ENCODE measurements at regions not wholly inside any gene's neighbourhood (a gene's known extent, or its start where the extent isn't known, plus 50 kb on each side); places are given as distances from the start of the nearest gene placed in this dataset.

- Histone ChIP-seq H3K4me1 (ENCODE audit: control insufficient read depth, low read length) (no peaks in the 10 kb centered on the region), H3K27ac (ENCODE audit: low read depth, low read length) (no peak overlapping the region), H4K20me1 (ENCODE audit: control insufficient read depth, insufficient read depth, low read depth, low read length) (no peaks in the 10 kb centered on the region), H3K36me3 (ENCODE audit: control insufficient read depth, low read length) (no peaks in the 10 kb centered on the region), H3K4me2 (ENCODE audit: low read length) (no peak overlapping the region), H3K9me2 (replicated peaks; ENCODE audit: control insufficient read depth, low read length) (no peaks in the 10 kb centered on the region), H3K9me3 (ENCODE audit: control insufficient read depth, insufficient read depth, low read length) (no peaks in the 10 kb centered on the region), H3K79me2 (ENCODE audit: control insufficient read depth, low read length) (no peaks in the 10 kb centered on the region), H3K4me3 (ENCODE audit: low read length) (no peak overlapping the region), H3F3A (ENCODE audit: control insufficient read depth, insufficient read depth) (no peaks in the 10 kb centered on the region), H3K27me3 (ENCODE audit: control insufficient read depth, low read length) (no peaks in the 10 kb centered on the region)
- TF ChIP-seq CTCF (IDR thresholded peaks at IDR 0.05; ENCODE audit: low read depth, low read length, poor library complexity, severe bottlenecking) (no peak), EZH2phosphoT487 (IDR thresholded peaks at IDR 0.05; ENCODE audit: borderline replicate concordance, low read length) (no peak)
Observed at GRCh38 chr4:23105759-23106370, 413.1 kb downstream of the GBA3 start.

- H4K20me1 ChIP-seq (ENCODE audit: control insufficient read depth, insufficient read depth, low read depth, low read length): no peaks in the 10 kb centered on the region
- H3K4me2 ChIP-seq (ENCODE audit: low read length): no peak overlapping the region
- no peaks in the 10 kb centered on the region for H3F3A ChIP-seq (ENCODE audit: control insufficient read depth, insufficient read depth)
- H3K27me3 ChIP-seq (ENCODE audit: control insufficient read depth, low read length): no peaks in the 10 kb centered on the region
- no peaks in the 10 kb centered on the region for H3K9me3 ChIP-seq (ENCODE audit: control insufficient read depth, insufficient read depth, low read length)
- H3K4me3 ChIP-seq (ENCODE audit: low read length): no peak overlapping the region
- H3K79me2 ChIP-seq (ENCODE audit: control insufficient read depth, low read length): no peaks in the 10 kb centered on the region
- no peaks in the 10 kb centered on the region for H3K4me1 ChIP-seq (ENCODE audit: control insufficient read depth, low read length)
- no peak for TF ChIP-seq CTCF (IDR thresholded peaks at IDR 0.05; ENCODE audit: low read depth, low read length, poor library complexity, severe bottlenecking)
- no peak for TF ChIP-seq EZH2phosphoT487 (IDR thresholded peaks at IDR 0.05; ENCODE audit: borderline replicate concordance, low read length)
- no peaks in the 10 kb centered on the region for H3K36me3 ChIP-seq (ENCODE audit: control insufficient read depth, low read length)
- H3K9me2 ChIP-seq (replicated peaks; ENCODE audit: control insufficient read depth, low read length): no peaks in the 10 kb centered on the region
- H3K27ac ChIP-seq (ENCODE audit: low read depth, low read length): no peak overlapping the region
Observed at GRCh38 chr4:23097251-23097650, 404.5 kb downstream of the GBA3 start.

- H3K36me3 ChIP-seq (ENCODE audit: control insufficient read depth, low read length): no peaks in the 10 kb centered on the region
- no peaks in the 10 kb centered on the region for H4K20me1 ChIP-seq (ENCODE audit: control insufficient read depth, insufficient read depth, low read depth, low read length)
- no peaks in the 10 kb centered on the region for H3K79me2 ChIP-seq (ENCODE audit: control insufficient read depth, low read length)
- H3K9me3 ChIP-seq (ENCODE audit: control insufficient read depth, insufficient read depth, low read length): no peaks in the 10 kb centered on the region
- H3K4me1 ChIP-seq (ENCODE audit: control insufficient read depth, low read length): no peaks in the 10 kb centered on the region
- TF ChIP-seq EZH2phosphoT487 (IDR thresholded peaks at IDR 0.05; ENCODE audit: borderline replicate concordance, low read length) (no peak), CTCF (IDR thresholded peaks at IDR 0.05; ENCODE audit: low read depth, low read length, poor library complexity, severe bottlenecking) (no peak)
- no peak overlapping the region for H3K27ac ChIP-seq (ENCODE audit: low read depth, low read length)
- no peaks in the 10 kb centered on the region for H3K9me2 ChIP-seq (replicated peaks; ENCODE audit: control insufficient read depth, low read length)
- no peak overlapping the region for H3K4me2 ChIP-seq (ENCODE audit: low read length)
- H3K4me3 ChIP-seq (ENCODE audit: low read length): no peak overlapping the region
- no peaks in the 10 kb centered on the region for H3F3A ChIP-seq (ENCODE audit: control insufficient read depth, insufficient read depth)
- H3K27me3 ChIP-seq (ENCODE audit: control insufficient read depth, low read length): no peaks in the 10 kb centered on the region
Observed at GRCh38 chr4:23091711-23092110, 399.0 kb downstream of the GBA3 start.
